Activated T-cell treated with anti-CD3 and anti-CD28 coated beads, Interleukin-2, amount 50 U/mL, for 24 hours (primary cell): ENCODE measurements at regions not wholly inside any gene's neighbourhood (a gene's known extent, or its start where the extent isn't known, plus 50 kb on each side); places are given as distances from the start of the nearest gene placed in this dataset.
"Not testable (repeated sequence)": the region's sequence is repeated elsewhere in the genome, so short reads cannot be mapped to it uniquely, and the experiment has no call there.

Experiments
- DNase-seq: peaks from one replicate; pipeline ENCODE4 v3.0.0-alpha.2; 2020
- H3K27ac Mint-ChIP-seq: 2 replicates; pipeline ENCODE4 v1.8.0; 2020; ENCODE audit warnings: mild to moderate bottlenecking, mixed read lengths
- H3K27me3 Mint-ChIP-seq: 2 replicates; pipeline ENCODE4 v1.8.0; 2020; ENCODE audit warnings: mixed read lengths
- H3K36me3 Mint-ChIP-seq: 2 replicates; pipeline ENCODE4 v1.8.0; 2020; ENCODE audit warnings: low read depth, mixed read lengths
- H3K4me1 Mint-ChIP-seq: 2 replicates; pipeline ENCODE4 v1.8.0; 2020; ENCODE audit warnings: low read depth, mixed read lengths
- H3K4me3 Mint-ChIP-seq: 2 replicates; pipeline ENCODE4 v1.8.0; 2020; ENCODE audit warnings: mild to moderate bottlenecking, moderate library complexity, mixed read lengths
- H3K9me3 Mint-ChIP-seq: 2 replicates; pipeline ENCODE4 v1.8.0; 2020; ENCODE audit warnings: mixed read lengths

DNA sequence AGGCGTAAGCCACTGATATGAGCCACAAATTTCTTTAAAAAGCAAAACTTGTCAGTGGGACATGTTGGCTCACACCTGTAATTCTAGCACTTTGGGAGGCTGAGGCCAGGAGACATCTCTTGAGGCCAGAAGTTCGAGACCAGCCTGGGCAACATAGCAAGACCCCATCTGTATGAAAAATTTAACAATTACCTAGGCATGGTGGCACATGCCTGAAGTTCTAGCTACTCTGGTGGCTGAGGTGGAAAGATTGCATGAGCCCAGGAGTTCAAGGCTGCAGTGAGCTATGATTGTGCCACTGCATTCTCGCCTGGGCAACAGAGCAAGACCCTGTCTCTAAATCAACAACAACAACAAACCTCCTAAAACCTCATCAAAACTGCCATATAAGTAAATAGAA, 147.6 kb upstream of the BARHL2 start:
- H3K4me3 Mint-ChIP-seq: no peak overlapping the region
- no peaks in the 10 kb centered on the region for H3K4me1 Mint-ChIP-seq
- DNase-seq: no peak
- no peaks in the 10 kb centered on the region for H3K9me3 Mint-ChIP-seq
- no peaks in the 10 kb centered on the region for H3K36me3 Mint-ChIP-seq
- peaks cover 19% of the 10 kb centered on the region for H3K27me3 Mint-ChIP-seq
- H3K27ac Mint-ChIP-seq: no peak overlapping the region

DNA sequence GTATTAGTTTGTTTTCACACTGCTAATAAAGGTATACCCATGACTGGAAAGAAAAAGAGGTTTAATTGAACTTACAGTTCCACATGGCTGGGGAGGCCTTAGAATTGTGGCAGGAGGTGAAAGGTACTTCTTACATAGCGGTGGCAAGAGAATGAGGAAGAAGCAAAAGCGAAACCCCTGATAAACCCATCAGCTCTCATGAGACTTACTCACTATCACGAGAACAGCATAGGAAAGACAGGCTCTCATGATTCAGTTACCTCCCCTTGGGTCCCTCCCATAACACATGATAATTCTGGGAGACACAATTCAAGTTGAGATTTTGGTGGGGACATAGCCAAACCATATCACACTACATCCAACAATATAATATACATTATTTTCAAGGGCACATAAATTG, 145.7 kb upstream of the BARHL2 start:
- no peaks in the 10 kb centered on the region for H3K4me1 Mint-ChIP-seq
- H3K27me3 Mint-ChIP-seq: peaks cover 19% of the 10 kb centered on the region
- H3K27ac Mint-ChIP-seq: no peak overlapping the region
- H3K4me3 Mint-ChIP-seq: no peak overlapping the region
- H3K9me3 Mint-ChIP-seq: no peaks in the 10 kb centered on the region
- no peaks in the 10 kb centered on the region for H3K36me3 Mint-ChIP-seq
- no peak for DNase-seq

DNA sequence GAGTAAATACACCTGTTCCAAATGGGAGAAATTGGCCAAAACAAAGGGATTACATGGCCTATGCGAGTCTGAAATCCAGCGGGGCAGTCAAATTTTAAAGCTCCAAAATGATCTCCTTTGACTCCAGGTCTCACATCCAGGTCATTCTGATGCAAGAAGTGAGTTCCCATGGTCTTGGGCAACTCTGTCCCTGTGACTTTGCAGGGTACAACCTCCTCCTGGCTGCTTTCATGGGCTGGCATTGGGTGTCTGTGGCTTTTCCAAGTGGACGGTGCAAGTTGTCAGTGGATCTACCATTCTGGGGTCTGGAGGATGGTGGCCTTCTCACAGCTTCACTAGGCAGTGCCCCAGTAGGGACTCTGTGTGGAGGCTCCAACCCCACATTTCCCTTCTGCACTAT, 144.3 kb upstream of the BARHL2 start:
- not testable (repeated sequence) for H3K4me3 Mint-ChIP-seq, DNase-seq, H3K27ac Mint-ChIP-seq, H3K9me3 Mint-ChIP-seq, H3K4me1 Mint-ChIP-seq, H3K36me3 Mint-ChIP-seq
- peaks cover 22% of the 10 kb centered on the region for H3K27me3 Mint-ChIP-seq

- H3K27me3 Mint-ChIP-seq: peaks cover 53% of the 10 kb centered on the region
- no peak overlapping the region for H3K27ac Mint-ChIP-seq
- DNase-seq: no peak
- H3K4me3 Mint-ChIP-seq: no peak overlapping the region
- no peaks in the 10 kb centered on the region for H3K9me3 Mint-ChIP-seq
- H3K4me1 Mint-ChIP-seq: peaks cover 6% of the 10 kb centered on the region
- H3K36me3 Mint-ChIP-seq: no peaks in the 10 kb centered on the region
Measured at GRCh38 chr1:90856463-90857007, 139.4 kb upstream of the BARHL2 start.

DNA sequence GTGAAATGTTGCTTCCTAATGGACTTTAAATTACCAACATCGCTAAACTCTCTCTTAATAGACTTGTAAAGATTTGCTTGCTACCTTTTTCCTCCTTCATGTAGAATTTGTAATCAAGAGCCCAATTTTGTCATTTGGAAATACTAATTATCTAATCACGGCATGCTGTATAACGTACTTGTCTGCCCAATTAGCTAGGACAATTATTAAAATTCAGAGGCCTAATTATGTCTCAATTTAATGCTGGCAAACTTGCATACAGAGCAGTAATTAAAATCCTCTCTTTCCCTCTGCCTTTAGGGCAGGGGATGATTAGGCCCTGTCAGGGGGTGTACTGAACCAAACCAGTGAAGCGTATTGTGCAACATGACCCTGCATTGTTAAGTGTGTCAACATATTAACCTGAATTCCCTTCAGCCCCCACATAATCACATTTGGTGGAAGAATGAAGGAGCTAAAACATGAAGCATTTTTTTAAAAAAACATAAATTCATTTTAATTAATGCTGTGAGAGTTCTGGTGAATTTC, 137.4 kb upstream of the BARHL2 start:
- Mint-ChIP-seq H3K36me3 (no peaks in the 10 kb centered on the region), H3K4me1 (peaks cover 13% of the 10 kb centered on the region), H3K27me3 (peaks cover 55% of the 10 kb centered on the region), H3K9me3 (no peaks in the 10 kb centered on the region), H3K27ac (no peak overlapping the region), H3K4me3 (no peak overlapping the region)
- no peak for DNase-seq

DNA sequence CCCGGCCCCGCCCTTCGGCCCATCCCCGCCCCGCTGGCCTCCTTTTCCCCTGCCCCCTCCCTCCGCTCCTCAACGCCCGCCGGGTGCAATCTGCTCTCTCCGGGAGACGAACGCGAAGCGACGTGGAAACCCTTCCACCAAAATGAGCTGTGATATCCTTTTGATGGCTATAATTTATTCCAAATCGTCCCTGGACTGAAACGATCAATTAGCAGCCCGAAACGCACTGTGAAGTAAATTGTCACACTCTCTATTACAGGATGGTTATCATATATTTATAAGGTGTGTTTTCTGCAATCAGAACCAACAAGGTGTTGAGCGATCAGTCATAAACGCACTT, 134.6 kb upstream of the BARHL2 start:
- Mint-ChIP-seq H3K27ac (no peak overlapping the region), H3K27me3 (peaks cover 77% of the 10 kb centered on the region), H3K9me3 (no peaks in the 10 kb centered on the region), H3K4me3 (peak overlapping the region; percentile 67), H3K36me3 (no peaks in the 10 kb centered on the region), H3K4me1 (peaks cover 13% of the 10 kb centered on the region)
- DNase-seq: no peak

GRCh38 chr1:90850898-90851710, 134.0 kb upstream of the BARHL2 start:
- Mint-ChIP-seq H3K27ac (no peak overlapping the region), H3K4me3 (peak overlapping the region; percentile 69), H3K4me1 (peaks cover 13% of the 10 kb centered on the region), H3K27me3 (peaks cover 78% of the 10 kb centered on the region), H3K9me3 (no peaks in the 10 kb centered on the region), H3K36me3 (no peaks in the 10 kb centered on the region)
- peak; percentile 87 for DNase-seq

DNA sequence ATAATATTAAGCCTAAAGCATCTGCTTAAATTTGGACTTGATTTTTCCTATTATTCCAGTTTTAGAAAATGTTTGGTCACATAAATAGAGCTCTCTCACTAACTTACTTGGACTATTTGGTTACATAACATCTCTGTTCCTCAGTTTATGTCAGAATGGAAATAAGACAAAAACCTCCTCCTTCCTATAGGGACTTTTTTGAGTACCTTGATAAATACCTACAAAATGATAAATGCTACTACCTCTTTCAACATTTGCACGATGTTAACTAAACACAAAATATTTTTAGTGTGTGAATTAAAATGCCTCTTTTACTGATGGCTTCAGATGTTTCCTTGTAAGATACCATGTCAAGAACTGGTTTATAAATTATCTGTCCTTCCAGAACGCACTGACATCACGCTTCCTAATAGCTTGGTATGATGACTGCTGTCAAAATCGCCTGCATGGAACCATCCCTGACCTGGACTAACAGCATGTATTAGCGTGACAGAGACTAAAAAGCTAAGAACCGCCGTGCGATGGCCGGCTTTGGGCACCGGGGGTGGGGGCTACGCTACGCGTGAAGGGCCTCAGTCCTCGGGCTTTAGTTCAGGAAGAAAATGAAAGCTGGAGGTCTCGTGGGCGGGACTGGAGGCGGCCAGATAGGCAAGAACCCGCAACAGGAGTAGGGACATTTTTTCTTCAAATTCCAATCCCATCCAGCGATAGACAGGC, 133.2 kb upstream of the BARHL2 start:
- Mint-ChIP-seq H3K4me1 (peaks cover 13% of the 10 kb centered on the region), H3K9me3 (no peaks in the 10 kb centered on the region), H3K4me3 (peak overlapping the region; percentile 69), H3K27ac (no peak overlapping the region), H3K36me3 (no peaks in the 10 kb centered on the region), H3K27me3 (peaks cover 80% of the 10 kb centered on the region)
- no peak for DNase-seq

DNA sequence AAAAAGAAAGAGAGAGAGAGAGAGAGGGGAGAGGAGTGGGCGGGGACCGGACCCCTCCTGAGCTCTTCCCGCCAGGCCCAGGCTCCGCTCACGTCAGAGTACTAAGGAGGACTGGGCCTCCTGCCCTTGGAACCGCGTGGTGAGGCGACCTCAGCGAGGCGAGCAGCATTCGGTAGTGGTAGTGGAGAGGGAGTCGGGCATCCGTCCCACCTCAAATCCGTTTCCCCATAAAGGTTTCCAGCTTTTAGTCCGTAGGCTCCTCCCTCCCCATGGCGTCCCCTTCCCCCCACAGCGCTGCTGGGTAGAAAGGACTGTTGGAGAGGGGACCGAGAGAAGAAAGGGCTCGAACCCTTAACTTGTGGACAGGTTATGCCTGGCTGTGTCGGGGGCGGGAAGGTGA, 124.4 kb upstream of the BARHL2 start:
- no peak overlapping the region for H3K4me3 Mint-ChIP-seq
- peaks cover 97% of the 10 kb centered on the region for H3K27me3 Mint-ChIP-seq
- no peak for DNase-seq
- peaks cover 13% of the 10 kb centered on the region for H3K4me1 Mint-ChIP-seq
- H3K9me3 Mint-ChIP-seq: no peaks in the 10 kb centered on the region
- H3K27ac Mint-ChIP-seq: no peak overlapping the region
- H3K36me3 Mint-ChIP-seq: no peaks in the 10 kb centered on the region

DNA sequence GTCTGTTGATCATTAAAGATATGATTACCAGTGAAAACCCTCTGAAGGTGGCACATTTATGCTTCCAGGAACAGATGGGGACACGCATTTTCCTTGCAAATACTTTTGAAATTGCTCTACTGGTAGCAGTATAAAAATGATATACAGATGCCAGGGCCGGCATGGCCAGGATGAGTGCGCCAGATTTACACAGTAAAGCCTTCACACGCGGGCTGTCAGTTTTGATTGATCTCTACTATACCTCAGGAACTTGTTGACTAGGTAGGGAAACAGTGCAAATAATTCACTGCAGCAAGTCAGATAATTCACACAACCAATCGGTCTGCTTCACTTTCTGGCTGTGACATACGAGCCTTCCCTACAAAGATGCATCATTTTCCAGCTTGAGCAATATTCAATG, 123.2 kb upstream of the BARHL2 start:
- H3K4me3 Mint-ChIP-seq: no peak overlapping the region
- no peak for DNase-seq
- H3K27me3 Mint-ChIP-seq: peaks cover 95% of the 10 kb centered on the region
- no peaks in the 10 kb centered on the region for H3K9me3 Mint-ChIP-seq
- no peak overlapping the region for H3K27ac Mint-ChIP-seq
- H3K36me3 Mint-ChIP-seq: no peaks in the 10 kb centered on the region
- H3K4me1 Mint-ChIP-seq: peaks cover 19% of the 10 kb centered on the region

- Mint-ChIP-seq H3K27ac (no peak overlapping the region), H3K9me3 (no peaks in the 10 kb centered on the region), H3K27me3 (peaks cover 95% of the 10 kb centered on the region), H3K36me3 (no peaks in the 10 kb centered on the region), H3K4me3 (no peak overlapping the region), H3K4me1 (peaks cover 29% of the 10 kb centered on the region)
- DNase-seq: no peak
Measured at GRCh38 chr1:90839323-90839722, 122.2 kb upstream of the BARHL2 start.

DNA sequence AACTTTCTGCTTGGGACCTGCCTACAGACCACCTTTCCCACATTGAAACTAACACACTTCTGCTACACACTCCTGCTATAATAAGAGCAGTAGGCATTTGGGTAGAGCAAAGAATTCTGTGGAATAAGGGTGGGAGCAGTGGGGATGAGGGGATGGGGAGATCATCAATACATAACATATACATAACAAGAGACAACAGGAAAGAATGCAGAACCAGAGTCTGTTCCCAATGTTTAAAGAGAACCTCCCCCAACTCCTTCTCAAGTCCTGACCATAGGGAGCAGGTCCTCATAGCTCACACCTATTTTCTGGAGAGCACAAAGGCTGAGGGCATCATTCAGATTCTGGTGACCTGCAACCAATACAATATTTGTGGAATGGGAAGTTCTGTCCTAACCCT, 121.6 kb upstream of the BARHL2 start:
- Mint-ChIP-seq H3K27ac (no peak overlapping the region), H3K27me3 (peaks cover 96% of the 10 kb centered on the region), H3K36me3 (no peaks in the 10 kb centered on the region), H3K4me3 (no peak overlapping the region), H3K4me1 (peaks cover 32% of the 10 kb centered on the region), H3K9me3 (no peaks in the 10 kb centered on the region)
- DNase-seq: no peak

GRCh38 chr1:90837420-90837819, 120.3 kb upstream of the BARHL2 start:
- no peaks in the 10 kb centered on the region for H3K9me3 Mint-ChIP-seq
- peaks cover 32% of the 10 kb centered on the region for H3K4me1 Mint-ChIP-seq
- H3K36me3 Mint-ChIP-seq: no peaks in the 10 kb centered on the region
- peaks cover 96% of the 10 kb centered on the region for H3K27me3 Mint-ChIP-seq
- H3K4me3 Mint-ChIP-seq: no peak overlapping the region
- no peak for DNase-seq
- H3K27ac Mint-ChIP-seq: no peak overlapping the region

- peak; percentile 34 for DNase-seq
- H3K4me3 Mint-ChIP-seq: peak overlapping the region; percentile 16
- peaks cover 33% of the 10 kb centered on the region for H3K4me1 Mint-ChIP-seq
- H3K27ac Mint-ChIP-seq: no peak overlapping the region
- no peaks in the 10 kb centered on the region for H3K36me3 Mint-ChIP-seq
- no peaks in the 10 kb centered on the region for H3K9me3 Mint-ChIP-seq
- H3K27me3 Mint-ChIP-seq: peaks cover 96% of the 10 kb centered on the region
Measured at GRCh38 chr1:90836345-90836679, 119.2 kb upstream of the BARHL2 start.
